GM12878 (cell line): ENCODE measurements at regions not wholly inside any gene's neighbourhood (a gene's known extent, or its start where the extent isn't known, plus 50 kb on each side); places are given as distances from the start of the nearest gene placed in this dataset.

Experiments used
- ATF3 ChIP-seq: IDR thresholded peaks from 2 replicates; pipeline ENCODE4 v1.6.1; 2011; ENCODE audit warnings: low read depth, mild to moderate bottlenecking, low read length, moderate library complexity, borderline replicate concordance; ENCODE audit errors: extremely low read depth
- CTCF ChIP-seq, 3 experiments: IDR thresholded peaks in 2 of 3; conservative IDR thresholded peaks in 1 of 3; 2 replicates each; pipeline ENCODE4 v1.5.1; 2011; ENCODE audit warnings: low read depth in 3 of 3, low read length in 3 of 3, mild to moderate bottlenecking in 3 of 3, control low read depth in 2 of 3, moderate library complexity in 2 of 3, inconsistent platforms in 1 of 3, mixed read lengths in 1 of 3; ENCODE audit not compliant: control insufficient read depth in 2 of 3, insufficient read depth in 1 of 3; ENCODE audit errors: extremely low read depth in 1 of 3
- DPF2 ChIP-seq: fragments of 450-650 bp; IDR thresholded peaks from 2 replicates; pipeline ENCODE4 v1.6.1; 2017; ENCODE audit warnings: mild to moderate bottlenecking
- EZH2 ChIP-seq: IDR thresholded peaks from 2 replicates; pipeline ENCODE4 v1.6.1; 2012; ENCODE audit warnings: low read depth, mild to moderate bottlenecking, control low read depth, inconsistent platforms, low read length, borderline replicate concordance; ENCODE audit not compliant: control insufficient read depth
- FOXM1 ChIP-seq: IDR thresholded peaks from 2 replicates; pipeline ENCODE4 v1.6.1; 2012; ENCODE audit warnings: low read depth, mild to moderate bottlenecking, inconsistent platforms, low read length, moderate library complexity
- HCFC1 ChIP-seq: fragments of 150-350 bp; IDR thresholded peaks from 2 replicates; pipeline ENCODE4 v1.6.1; 2014; ENCODE audit warnings: low read length
- MXI1 ChIP-seq: fragments of 150-350 bp; IDR thresholded peaks from 2 replicates; pipeline ENCODE4 v1.6.1; 2011; ENCODE audit warnings: low read depth, mild to moderate bottlenecking, inconsistent platforms, low read length, improper control_type of control experiment
- POLR2A ChIP-seq: IDR thresholded peaks from 2 replicates; pipeline ENCODE4 v1.6.1; 2011; ENCODE audit warnings: low read depth, mild to moderate bottlenecking, low read length
- POLR2AphosphoS2 ChIP-seq: IDR thresholded peaks from 2 replicates; pipeline ENCODE4 v1.6.1; 2011; ENCODE audit warnings: low read depth, mild to moderate bottlenecking, low read length, improper control_type of control experiment, moderate library complexity
- REST ChIP-seq: IDR thresholded peaks from 2 replicates; pipeline ENCODE4 v1.6.1; 2012; ENCODE audit warnings: mild to moderate bottlenecking, low read depth, low read length
- USF2 ChIP-seq: IDR thresholded peaks from 2 replicates; pipeline ENCODE4 v1.6.1; 2011; ENCODE audit warnings: low read depth, low read length, improper control_type of control experiment, borderline replicate concordance

GRCh38 chr3:187610981-187611511, 59.1 kb downstream of the SST start:
- TF ChIP-seq POLR2A (no peak), REST (no peak), EZH2 (no peak), POLR2AphosphoS2 (no peak), HCFC1 (no peak), DPF2 (no peak), MXI1 (no peak), CTCF (IDR thresholded peaks at IDR 0.05 in 2 of 3, conservative IDR thresholded peaks at IDR 0.05 in 1 of 3; ENCODE audit: control insufficient read depth in 2 of 3, extremely low read depth in 1 of 3, insufficient read depth in 1 of 3, low read depth in 3 of 3, low read length in 3 of 3) (no peak), USF2 (no peak), FOXM1 (no peak), ATF3 (no peak)
